PC-3 (cell line): ENCODE measurements at regions not wholly inside any gene's neighbourhood (a gene's known extent, or its start where the extent isn't known, plus 50 kb on each side); places are given as distances from the start of the nearest gene placed in this dataset.

ENCODE experiments used
- ATAC-seq: fragments of 200-7000 bp; cut with Tn5 transposase; 2 replicates; pipeline ENCODE4 v1.9.1; 2020; ENCODE audit warnings: mild to moderate bottlenecking, moderate library complexity
- BruUV-seq: library from RNA; stranded (reverse); fragments of 400-500 nt; replicated peaks from 2 replicates; lab custom pipeline; 2021; lab: Mats Ljungman, UMichigan
- CTCF ChIA-PET: fragments of 300-600 bp; sonication (Branson Sonifier 250); formaldehyde crosslinking; loops from one replicate; lab custom pipeline; 2022; ENCODE audit warnings: antibody characterized with exemption; lab: Charles Lee
- POLR2A ChIA-PET: fragments of 300-600 bp; sonication (Branson Sonifier 250); formaldehyde crosslinking; loops from one replicate; lab custom pipeline; 2022; ENCODE audit warnings: antibody characterized with exemption; ENCODE audit not compliant: unreplicated experiment; lab: Charles Lee
- DNase-seq: peaks from one replicate; pipeline ENCODE4 v3.0.0-alpha.2; 2015
- H2AFZ ChIP-seq: fragments of 300-600 bp; sonication (generic); 2 replicates; pipeline ENCODE4 v1.6.0; 2016; ENCODE audit warnings: antibody characterized with exemption, low read length
- H3F3A ChIP-seq: fragments of 300-600 bp; sonication (generic); one replicate; pipeline ENCODE4 v1.6.0; 2017; ENCODE audit warnings: antibody characterized with exemption, low read length, control low read depth, mild to moderate bottlenecking; ENCODE audit not compliant: unreplicated experiment
- H3K27ac ChIP-seq: fragments of 300-600 bp; sonication (generic); 2 replicates; pipeline ENCODE4 v1.5.1; 2016; ENCODE audit warnings: mild to moderate bottlenecking, low read length
- H3K27me3 ChIP-seq: fragments of 300-600 bp; sonication (generic); 2 replicates; pipeline ENCODE4 v1.6.1; 2016; ENCODE audit warnings: low read length, mixed read lengths
- H3K36me3 ChIP-seq: fragments of 300-600 bp; sonication (generic); 2 replicates; pipeline ENCODE4 v1.6.1; 2016; ENCODE audit warnings: low read depth, mixed run types, low read length, mixed read lengths
- H3K4me1 ChIP-seq: fragments of 300-600 bp; sonication (generic); 2 replicates; pipeline ENCODE4 v1.5.1; 2016; ENCODE audit warnings: low read length; ENCODE audit not compliant: insufficient read depth
- H3K4me2 ChIP-seq: fragments of 300-600 bp; sonication (generic); 2 replicates; pipeline ENCODE4 v1.6.0; 2016; ENCODE audit warnings: low read length
- H3K4me3 ChIP-seq: fragments of 300-600 bp; sonication (generic); 2 replicates; pipeline ENCODE4 v1.5.1; 2016; ENCODE audit warnings: mild to moderate bottlenecking, low read length, mixed read lengths
- H3K79me2 ChIP-seq: fragments of 300-600 bp; sonication (generic); 2 replicates; pipeline ENCODE4 v1.6.1; 2017; ENCODE audit warnings: low read length, mixed read lengths
- H3K9ac ChIP-seq: fragments of 300-600 bp; sonication (generic); 2 replicates; pipeline ENCODE4 v1.6.0; 2016; ENCODE audit warnings: mild to moderate bottlenecking, low read length
- H3K9me2 ChIP-seq: fragments of 300-600 bp; sonication (generic); replicated peaks from 2 replicates; pipeline ENCODE4 v1.6.1; 2016; ENCODE audit warnings: mixed run types, low read length, mixed read lengths
- H3K9me3 ChIP-seq: fragments of 300-600 bp; sonication (generic); 2 replicates; pipeline ENCODE4 v1.6.1; 2016; ENCODE audit warnings: low read length, mixed read lengths
- H4K20me1 ChIP-seq: fragments of 300-600 bp; sonication (generic); 2 replicates; pipeline ENCODE4 v1.6.1; 2016; ENCODE audit warnings: low read length, mixed read lengths
- CTCF ChIP-seq: fragments of 300-600 bp; sonication (generic); conservative IDR thresholded peaks from 2 replicates; pipeline ENCODE4 v1.5.1; 2017; ENCODE audit warnings: antibody characterized with exemption, low read depth, mild to moderate bottlenecking, low read length
- EZH2 ChIP-seq: fragments of 300-600 bp; sonication (generic); IDR thresholded peaks from one replicate; pipeline ENCODE4 v1.6.1; 2017; ENCODE audit warnings: antibody characterized with exemption, mild to moderate bottlenecking, low read length; ENCODE audit not compliant: unreplicated experiment
- EZH2phosphoT487 ChIP-seq: fragments of 300-600 bp; sonication (generic); IDR thresholded peaks from 2 replicates; pipeline ENCODE4 v1.6.1; 2018; ENCODE audit warnings: mild to moderate bottlenecking, antibody characterized with exemption, low read length, borderline replicate concordance
- intact Hi-C: fragments of 100-400 bp; cut with micrococcal nuclease; formaldehyde crosslinking; loops from 2 replicates; pipeline ENCODE4 v1.9.0; 2023

- no peak overlapping the region for H3K9ac ChIP-seq
- H3K4me3 ChIP-seq: no peak overlapping the region
- H3K4me1 ChIP-seq: no peaks in the 10 kb centered on the region
- no peaks in the 10 kb centered on the region for H3K9me3 ChIP-seq
- H3K36me3 ChIP-seq: no peaks in the 10 kb centered on the region
- no peak overlapping the region for H2AFZ ChIP-seq
- no peak for DNase-seq
- H3K9me2 ChIP-seq: no peaks in the 10 kb centered on the region
- H3K79me2 ChIP-seq: no peaks in the 10 kb centered on the region
- ChIA-PET POLR2A (no interaction called here), CTCF (no interaction called here)
- no peaks in the 10 kb centered on the region for H4K20me1 ChIP-seq
- no peaks in the 10 kb centered on the region for H3F3A ChIP-seq
- H3K27ac ChIP-seq: no peak overlapping the region
- no peak overlapping the region for H3K4me2 ChIP-seq
- intact Hi-C loops: no loop called here
- ATAC-seq: no peak
- peaks cover 80% of the 10 kb centered on the region for H3K27me3 ChIP-seq
- BruUV-seq: no TSS peak
- no peak for TF ChIP-seq EZH2
These were observed 427.8 kb downstream of the ZNF521 start for GRCh38 chr18:24924066-24924716.

GRCh38 chr18:24926649-24927048 is 425.3 kb downstream of the ZNF521 start:
- H3K79me2 ChIP-seq: no peaks in the 10 kb centered on the region
- no peaks in the 10 kb centered on the region for H3K9me3 ChIP-seq
- intact Hi-C loops: no loop called here
- no peak overlapping the region for H2AFZ ChIP-seq
- H3K9ac ChIP-seq: no peak overlapping the region
- TF ChIP-seq EZH2phosphoT487: no peak
- no peak for TF ChIP-seq CTCF
- TF ChIP-seq EZH2: no peak
- ATAC-seq: no peak
- no peak overlapping the region for H3K4me2 ChIP-seq
- no peaks in the 10 kb centered on the region for H3F3A ChIP-seq
- H3K36me3 ChIP-seq: no peaks in the 10 kb centered on the region
- POLR2A ChIA-PET: no interaction called here
- no peaks in the 10 kb centered on the region for H4K20me1 ChIP-seq
- DNase-seq: no peak
- H3K27me3 ChIP-seq: peaks cover 61% of the 10 kb centered on the region
- H3K9me2 ChIP-seq: no peaks in the 10 kb centered on the region
- H3K4me1 ChIP-seq: peaks cover 5% of the 10 kb centered on the region; the same call in 1 of the 2 replicates
- H3K4me3 ChIP-seq: no peak overlapping the region
- no peak overlapping the region for H3K27ac ChIP-seq
- CTCF ChIA-PET: no interaction called here
- BruUV-seq: no TSS peak

GRCh38 chr18:24928301-24928878 is 423.6 kb downstream of the ZNF521 start:
- Histone ChIP-seq H3K9me2 (no peaks in the 10 kb centered on the region), H3K27ac (no peak overlapping the region), H2AFZ (no peak overlapping the region), H3K79me2 (no peaks in the 10 kb centered on the region), H3K4me1 (peaks cover 5% of the 10 kb centered on the region; the same call in 1 of the 2 replicates), H3F3A (no peaks in the 10 kb centered on the region), H3K36me3 (no peaks in the 10 kb centered on the region), H3K4me3 (no peak overlapping the region), H3K4me2 (no peak overlapping the region), H3K27me3 (peaks cover 45% of the 10 kb centered on the region), H4K20me1 (no peaks in the 10 kb centered on the region), H3K9ac (no peak overlapping the region), H3K9me3 (no peaks in the 10 kb centered on the region)
- CTCF ChIA-PET: no interaction called here
- ATAC-seq: no peak
- no peak for DNase-seq
- TF ChIP-seq CTCF: no peak
- no peak for TF ChIP-seq EZH2phosphoT487
- TF ChIP-seq EZH2: no peak
- intact Hi-C loops: no loop called here
- POLR2A ChIA-PET: no interaction called here
- BruUV-seq: no TSS peak
